HCT116 (cell line): ENCODE measurements at regions not wholly inside any gene's neighbourhood (a gene's known extent, or its start where the extent isn't known, plus 50 kb on each side); places are given as distances from the start of the nearest gene placed in this dataset.

Source experiments
- EGR1 ChIP-seq: IDR thresholded peaks from 2 replicates; pipeline ENCODE4 v1.6.1; 2012; ENCODE audit warnings: low read depth
- EZH2 ChIP-seq: fragments of 200-600 bp; sonication (generic); IDR thresholded peaks from 2 replicates; pipeline ENCODE4 v1.6.1; 2017; ENCODE audit warnings: antibody characterized with exemption, mixed run types
- EZH2phosphoT487 ChIP-seq: fragments of 200-600 bp; IDR thresholded peaks from 2 replicates; pipeline ENCODE4 v1.6.1; 2018; ENCODE audit warnings: antibody characterized with exemption, borderline replicate concordance
- POLR2A ChIP-seq: IDR thresholded peaks from 2 replicates; pipeline ENCODE4 v1.7.0; 2011; ENCODE audit warnings: borderline replicate concordance; ENCODE audit not compliant: insufficient read depth, insufficient read length; ENCODE audit errors: extremely low read depth
- POLR2AphosphoS5 ChIP-seq: IDR thresholded peaks from 2 replicates; pipeline ENCODE4 v1.6.1; 2011; ENCODE audit warnings: mild to moderate bottlenecking, low read depth, low read length, moderate library complexity
- RAD21 ChIP-seq: IDR thresholded peaks from 2 replicates; pipeline ENCODE4 v1.6.1; 2012; ENCODE audit warnings: low read depth, mild to moderate bottlenecking
- SP1 ChIP-seq: IDR thresholded peaks from 2 replicates; pipeline ENCODE4 v1.6.1; 2012; ENCODE audit warnings: low read depth
- TF ChIP-seq, protein P1 (sequence below), 3 experiments: fragments of 200-600 bp in 1 of 3; sonication (generic) in 1 of 3; IDR thresholded peaks in 2 of 3; conservative IDR thresholded peaks in 1 of 3; 2 replicates each; pipeline ENCODE4 v1.5.1; 2012 to 2017; ENCODE audit warnings: low read depth in 2 of 3, low read length in 2 of 3, antibody characterized with exemption in 1 of 3, borderline replicate concordance in 1 of 3, control low read depth in 1 of 3, mild to moderate bottlenecking in 1 of 3, mixed read lengths in 1 of 3, mixed run types in 1 of 3, moderate library complexity in 1 of 3; ENCODE audit not compliant: insufficient read depth in 1 of 3
- TF ChIP-seq, protein P2 (sequence below): IDR thresholded peaks from 2 replicates; pipeline ENCODE4 v1.6.1; 2012; ENCODE audit warnings: low read depth

DNA sequence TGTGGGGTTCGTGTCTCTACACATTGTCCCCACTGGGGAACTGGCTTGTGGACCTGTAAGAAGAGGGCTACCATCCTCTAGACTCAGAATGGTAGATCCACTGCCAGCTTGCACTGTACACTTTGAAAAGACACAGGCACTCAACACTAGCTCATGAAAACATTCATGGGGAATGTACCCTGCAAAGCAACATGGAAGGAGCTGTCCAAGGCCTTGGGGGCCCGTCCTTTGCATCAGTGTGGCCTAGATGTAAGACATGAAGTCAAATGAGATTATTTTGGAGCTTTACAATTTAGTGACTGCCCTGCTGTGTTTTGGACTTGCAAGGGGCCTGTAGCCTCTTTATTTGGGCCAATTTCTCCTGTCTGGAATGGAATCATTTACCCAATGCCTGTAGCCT is 399.0 kb upstream of the PCDH15 start:
- TF ChIP-seq POLR2A = no peak
- TF ChIP-seq, protein P1, sequence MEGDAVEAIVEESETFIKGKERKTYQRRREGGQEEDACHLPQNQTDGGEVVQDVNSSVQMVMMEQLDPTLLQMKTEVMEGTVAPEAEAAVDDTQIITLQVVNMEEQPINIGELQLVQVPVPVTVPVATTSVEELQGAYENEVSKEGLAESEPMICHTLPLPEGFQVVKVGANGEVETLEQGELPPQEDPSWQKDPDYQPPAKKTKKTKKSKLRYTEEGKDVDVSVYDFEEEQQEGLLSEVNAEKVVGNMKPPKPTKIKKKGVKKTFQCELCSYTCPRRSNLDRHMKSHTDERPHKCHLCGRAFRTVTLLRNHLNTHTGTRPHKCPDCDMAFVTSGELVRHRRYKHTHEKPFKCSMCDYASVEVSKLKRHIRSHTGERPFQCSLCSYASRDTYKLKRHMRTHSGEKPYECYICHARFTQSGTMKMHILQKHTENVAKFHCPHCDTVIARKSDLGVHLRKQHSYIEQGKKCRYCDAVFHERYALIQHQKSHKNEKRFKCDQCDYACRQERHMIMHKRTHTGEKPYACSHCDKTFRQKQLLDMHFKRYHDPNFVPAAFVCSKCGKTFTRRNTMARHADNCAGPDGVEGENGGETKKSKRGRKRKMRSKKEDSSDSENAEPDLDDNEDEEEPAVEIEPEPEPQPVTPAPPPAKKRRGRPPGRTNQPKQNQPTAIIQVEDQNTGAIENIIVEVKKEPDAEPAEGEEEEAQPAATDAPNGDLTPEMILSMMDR (IDR thresholded peaks at IDR 0.05 in 2 of 3, conservative IDR thresholded peaks at IDR 0.05 in 1 of 3; ENCODE audit: borderline replicate concordance in 1 of 3, insufficient read depth in 1 of 3, low read depth in 2 of 3, low read length in 2 of 3) = no peak
- TF ChIP-seq EZH2 = no peak
- no peak for TF ChIP-seq SP1
- no peak for TF ChIP-seq EZH2phosphoT487
- TF ChIP-seq RAD21 = no peak
- TF ChIP-seq EGR1 = no peak
- TF ChIP-seq, protein P2, sequence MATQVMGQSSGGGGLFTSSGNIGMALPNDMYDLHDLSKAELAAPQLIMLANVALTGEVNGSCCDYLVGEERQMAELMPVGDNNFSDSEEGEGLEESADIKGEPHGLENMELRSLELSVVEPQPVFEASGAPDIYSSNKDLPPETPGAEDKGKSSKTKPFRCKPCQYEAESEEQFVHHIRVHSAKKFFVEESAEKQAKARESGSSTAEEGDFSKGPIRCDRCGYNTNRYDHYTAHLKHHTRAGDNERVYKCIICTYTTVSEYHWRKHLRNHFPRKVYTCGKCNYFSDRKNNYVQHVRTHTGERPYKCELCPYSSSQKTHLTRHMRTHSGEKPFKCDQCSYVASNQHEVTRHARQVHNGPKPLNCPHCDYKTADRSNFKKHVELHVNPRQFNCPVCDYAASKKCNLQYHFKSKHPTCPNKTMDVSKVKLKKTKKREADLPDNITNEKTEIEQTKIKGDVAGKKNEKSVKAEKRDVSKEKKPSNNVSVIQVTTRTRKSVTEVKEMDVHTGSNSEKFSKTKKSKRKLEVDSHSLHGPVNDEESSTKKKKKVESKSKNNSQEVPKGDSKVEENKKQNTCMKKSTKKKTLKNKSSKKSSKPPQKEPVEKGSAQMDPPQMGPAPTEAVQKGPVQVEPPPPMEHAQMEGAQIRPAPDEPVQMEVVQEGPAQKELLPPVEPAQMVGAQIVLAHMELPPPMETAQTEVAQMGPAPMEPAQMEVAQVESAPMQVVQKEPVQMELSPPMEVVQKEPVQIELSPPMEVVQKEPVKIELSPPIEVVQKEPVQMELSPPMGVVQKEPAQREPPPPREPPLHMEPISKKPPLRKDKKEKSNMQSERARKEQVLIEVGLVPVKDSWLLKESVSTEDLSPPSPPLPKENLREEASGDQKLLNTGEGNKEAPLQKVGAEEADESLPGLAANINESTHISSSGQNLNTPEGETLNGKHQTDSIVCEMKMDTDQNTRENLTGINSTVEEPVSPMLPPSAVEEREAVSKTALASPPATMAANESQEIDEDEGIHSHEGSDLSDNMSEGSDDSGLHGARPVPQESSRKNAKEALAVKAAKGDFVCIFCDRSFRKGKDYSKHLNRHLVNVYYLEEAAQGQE = no peak
- no peak for TF ChIP-seq POLR2AphosphoS5
